K562 (cell line): ENCODE measurements at regions not wholly inside any gene's neighbourhood (a gene's known extent, or its start where the extent isn't known, plus 50 kb on each side); places are given as distances from the start of the nearest gene placed in this dataset.

Experiments
- ATAC-seq: fragments of 200-7000 bp; cut with Tn5 transposase; 3 replicates; pipeline ENCODE4 v1.9.1; 2020; ENCODE audit warnings: moderate library complexity
- BruUV-seq: library from RNA; stranded (reverse); fragments of 400-500 nt; replicated peaks from 2 replicates; lab custom pipeline; 2021; lab: Mats Ljungman, UMichigan
- CTCF ChIA-PET: fragments of 300-600 bp; formaldehyde crosslinking; extraction: SDS; loops from one replicate; lab custom pipeline; 2021; ENCODE audit warnings: low intra/inter-chr PET ratio; lab: Yijun Ruan, JAX
- POLR2A ChIA-PET: fragments of 300-600, 350-650 bp; sonication (Branson Sonifier 250); formaldehyde crosslinking; extraction: SDS; loops from one replicate; lab custom pipeline; 2021; ENCODE audit warnings: antibody characterized with exemption, inconsistent platforms; lab: Yijun Ruan, JAX
- DNase-seq, 4 experiments: peaks; one replicate each; pipeline versions ENCODE4 v3.0.0 to v3.0.0-alpha.2; 2011 to 2018; ENCODE audit warnings: low spot score in 3 of 4, mixed read lengths in 3 of 4; ENCODE audit errors: extremely low read depth in 1 of 4
- FAIRE-seq: peaks from 2 replicates; lab custom pipeline; 2011; peaks lifted over from hg19 to GRCh38; lab: Jason Lieb, UNC
- H2AFZ ChIP-seq: 2 replicates; pipeline ENCODE4 v1.6.0; 2011; ENCODE audit warnings: low read depth, low read length, control low read depth, inconsistent platforms
- H3K27ac ChIP-seq: fragments of 200-600 bp; 3 replicates; pipeline ENCODE4 v1.8.0; 2011; ENCODE audit warnings: low read depth, mild to moderate bottlenecking, control low read depth, inconsistent platforms, low read length, moderate library complexity, mixed read lengths; ENCODE audit errors: extremely low read depth
- H3K27me3 ChIP-seq, 2 experiments: fragments of 300-600 bp in 1 of 2; 2 replicates in 1 of 2; 3 replicates in 1 of 2; pipeline versions ENCODE4 v1.6.0 to v1.8.0; 2011; ENCODE audit warnings: inconsistent platforms in 2 of 2, low read length in 2 of 2, mild to moderate bottlenecking in 1 of 2, mixed read lengths in 1 of 2, moderate library complexity in 1 of 2; ENCODE audit not compliant: control insufficient read depth in 2 of 2, insufficient read depth in 2 of 2
- H3K36me3 ChIP-seq: fragments of 300-600 bp; 3 replicates; pipeline ENCODE4 v1.8.0; 2011; ENCODE audit warnings: mild to moderate bottlenecking, low read length, inconsistent platforms; ENCODE audit not compliant: control insufficient read depth, insufficient read depth
- H3K4me1 ChIP-seq, 2 experiments: fragments of 200-600 bp in 1 of 2; replicated peaks in 1 of 2; 2 replicates in 1 of 2; 3 replicates in 1 of 2; pipeline versions ENCODE4 v1.5.1 to v1.8.0; 2011; ENCODE audit warnings: inconsistent platforms in 2 of 2, low read length in 2 of 2, mild to moderate bottlenecking in 1 of 2, mixed read lengths in 1 of 2, moderate library complexity in 1 of 2; ENCODE audit not compliant: control insufficient read depth in 2 of 2, insufficient read depth in 2 of 2
- H3K4me2 ChIP-seq: 2 replicates; pipeline ENCODE4 v1.6.1; 2011; ENCODE audit warnings: low read length, control low read depth, inconsistent platforms, mixed read lengths; ENCODE audit not compliant: insufficient read depth
- H3K4me3 ChIP-seq: fragments of 200-600 bp; sonication (generic), shearing (Covaris generic); 2 replicates; pipeline ENCODE4 v1.5.1; 2016; ENCODE audit warnings: control low read depth, inconsistent platforms
- H3K79me2 ChIP-seq: fragments of 200-600 bp; 3 replicates; pipeline ENCODE4 v1.8.0; 2011; ENCODE audit warnings: low read length, inconsistent platforms; ENCODE audit not compliant: control insufficient read depth, insufficient read depth
- H3K9ac ChIP-seq, 2 experiments: 2 replicates each; pipeline versions ENCODE4 v1.6.0 to v1.6.1; 2011; ENCODE audit warnings: low read depth in 2 of 2, low read length in 2 of 2, control low read depth in 1 of 2, inconsistent platforms in 1 of 2, mild to moderate bottlenecking in 1 of 2, mixed read lengths in 1 of 2; ENCODE audit not compliant: insufficient read depth in 1 of 2
- H3K9me1 ChIP-seq: one replicate; pipeline ENCODE4 v1.6.0; 2011; ENCODE audit warnings: inconsistent platforms, mild to moderate bottlenecking, low read length, moderate library complexity; ENCODE audit not compliant: control insufficient read depth, insufficient read depth
- H3K9me3 ChIP-seq: replicated peaks from 2 replicates; pipeline ENCODE4 v1.5.1; 2011; ENCODE audit warnings: low read depth, low read length, inconsistent platforms; ENCODE audit not compliant: control insufficient read depth, insufficient read depth
- H4K20me1 ChIP-seq: replicated peaks from 2 replicates; pipeline ENCODE4 v1.6.1; 2011; ENCODE audit warnings: low read length, inconsistent platforms, mixed read lengths; ENCODE audit not compliant: control insufficient read depth, insufficient read depth
- DDX20 ChIP-seq: fragments of 450-650 bp; IDR thresholded peaks from 2 replicates; pipeline ENCODE4 v1.6.1; 2016; ENCODE audit warnings: missing genetic modification characterization, low read depth, mild to moderate bottlenecking, missing compliant biosample characterization, moderate library complexity
- DMBX1 ChIP-seq: fragments of 250-450 bp; sonication (Bioruptor Pico); IDR thresholded peaks from 2 replicates; pipeline ENCODE4 v1.8.0; 2022; ENCODE audit warnings: inconsistent platforms, mild to moderate bottlenecking, moderate library complexity, borderline replicate concordance
- HSF4 ChIP-seq: fragments of 250-450 bp; sonication (Bioruptor Pico); IDR thresholded peaks from 2 replicates; pipeline ENCODE4 v2.1.2; 2022; ENCODE audit warnings: mild to moderate bottlenecking, moderate library complexity, borderline replicate concordance
- MECOM ChIP-seq: fragments of 250-450 bp; sonication (Bioruptor Pico); IDR thresholded peaks from 2 replicates; pipeline ENCODE4 v1.8.0; 2022; ENCODE audit warnings: inconsistent platforms
- MEIS2 ChIP-seq: fragments of 450-650 bp; IDR thresholded peaks from 2 replicates; pipeline ENCODE4 v1.6.1; 2014; ENCODE audit warnings: mild to moderate bottlenecking; ENCODE audit not compliant: partially characterized antibody
- MYC ChIP-seq, 2 experiments: fragments of 250-450 bp in 1 of 2; sonication (Bioruptor Pico) in 1 of 2; IDR thresholded peaks; 2 replicates each; pipeline versions ENCODE4 v1.5.1 to v1.6.1; 2012 to 2021; ENCODE audit warnings: low read depth in 2 of 2, borderline replicate concordance in 1 of 2, improper control_type of control experiment in 1 of 2, low read length in 1 of 2, mild to moderate bottlenecking in 1 of 2, moderate library complexity in 1 of 2
- SMAD4 ChIP-seq: fragments of 250-450 bp; sonication (Bioruptor Pico); conservative IDR thresholded peaks from 2 replicates; pipeline ENCODE4 v1.8.0; 2021; ENCODE audit warnings: inconsistent platforms, mild to moderate bottlenecking, moderate library complexity
- TCF3 ChIP-seq: sonication (generic); formaldehyde crosslinking; IDR thresholded peaks from 2 replicates; pipeline ENCODE4 v1.4.0; 2020; ENCODE audit warnings: mild to moderate bottlenecking, missing genetic modification reagents
- TEAD4 ChIP-seq, 2 experiments: sonication (generic) in 1 of 2; formaldehyde crosslinking in 1 of 2; IDR thresholded peaks; 2 replicates each; pipeline versions ENCODE4 v1.6.1 to v1.8.0; 2012 to 2022; ENCODE audit warnings: borderline replicate concordance in 1 of 2, inconsistent platforms in 1 of 2, low read length in 1 of 2, mild to moderate bottlenecking in 1 of 2, missing genetic modification reagents in 1 of 2
- ZNF184 ChIP-seq: sonication (generic); formaldehyde crosslinking; IDR thresholded peaks from 2 replicates; pipeline ENCODE4 v1.5.0; 2020; ENCODE audit warnings: missing genetic modification reagents
- WGBS: fragments of 100-300 bp; shearing (Covaris generic); methylation state at CpG from one replicate; pipeline ENCODE4 v1.1.6; 2016; ENCODE audit warnings: low coverage, mixed read lengths; ENCODE audit not compliant: insufficient coverage; ENCODE audit errors: missing lambda C conversion rate; 5-methylcytosine and 5-hydroxymethylcytosine counted together
- in situ Hi-C: fragments of 300-500 bp; cut with MboI; formaldehyde crosslinking; loops from 4 replicates; pipeline ENCODE4 v1.15.0; 2018; ENCODE audit warnings: inconsistent platforms, mixed read lengths
- intact Hi-C: fragments of 100-400 bp; cut with micrococcal nuclease; formaldehyde crosslinking; loops from 2 replicates; pipeline ENCODE4 v1.14.2; 2022
- TF ChIP-seq, protein P1 (sequence below), 2 experiments: IDR thresholded peaks in 1 of 2; conservative IDR thresholded peaks in 1 of 2; 2 replicates each; pipeline ENCODE4 v1.6.1; 2016; ENCODE audit warnings: low read depth in 2 of 2, mild to moderate bottlenecking in 1 of 2, missing compliant biosample characterization in 1 of 2, missing genetic modification characterization in 1 of 2, moderate library complexity in 1 of 2
- TF ChIP-seq, protein P2 (sequence below): fragments of 250-450 bp; sonication (Bioruptor Pico); IDR thresholded peaks from 2 replicates; pipeline ENCODE4 v1.5.0; 2022; ENCODE audit warnings: mild to moderate bottlenecking
- TF ChIP-seq, protein P3 (sequence below): fragments of 450-650 bp; conservative IDR thresholded peaks from 2 replicates; pipeline ENCODE4 v1.6.1; 2016; ENCODE audit warnings: missing genetic modification characterization, low read depth, mild to moderate bottlenecking, missing compliant biosample characterization, moderate library complexity

DNA sequence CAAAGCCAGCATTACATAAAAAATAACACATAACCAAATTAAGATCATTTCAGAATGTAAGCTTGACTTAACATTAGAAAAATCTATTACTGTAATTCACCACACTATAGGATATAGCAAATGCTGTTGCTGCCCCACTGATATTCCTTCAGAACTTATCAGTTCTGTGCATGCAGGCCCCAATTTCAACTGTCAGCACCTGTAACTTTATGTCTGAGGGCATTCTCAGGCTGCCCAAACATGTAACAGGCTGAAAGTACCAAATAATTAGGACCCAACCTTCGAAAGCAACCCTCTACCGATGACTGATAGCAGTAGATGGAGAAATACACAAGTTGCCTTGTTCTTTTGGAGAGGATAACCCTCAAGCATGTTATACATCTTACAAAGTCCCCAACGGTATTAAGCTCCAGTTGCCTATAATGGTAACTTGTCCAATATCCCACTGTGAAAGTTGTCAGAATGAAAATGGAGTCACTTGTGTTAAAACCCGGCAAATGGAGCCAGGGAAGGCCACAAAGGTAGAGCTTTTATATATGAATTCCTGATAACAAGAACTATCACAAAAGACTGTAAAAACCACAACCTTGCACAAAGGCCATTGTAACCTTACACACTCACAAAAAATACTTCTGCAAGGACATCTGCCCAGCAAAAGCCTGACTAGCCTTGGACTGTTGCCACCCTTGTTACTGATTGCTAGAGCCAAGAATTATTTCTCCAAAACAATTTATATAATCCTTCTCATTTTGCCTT lies 66.9 kb upstream of the ZNF746 start:
- Histone ChIP-seq H3K4me2 (peak overlapping the region; percentile 28), H3K27ac (peak overlapping the region; percentile 31; the same call in 1 of the 3 replicates), H3K79me2 (peaks cover 23% of the 10 kb centered on the region), H2AFZ (no peak overlapping the region), H3K9ac (no peak overlapping the region), H3K9me3 (no peaks in the 10 kb centered on the region; the same call in 1 of the 2 replicates), H3K9me1 (no peaks in the 10 kb centered on the region), H3K27me3 (no peaks in the 10 kb centered on the region), H3K4me1 (peaks cover 3 to 11% of the 10 kb centered on the region in 2 experiments; a peak in 4 of 5 replicates), H3K4me3 (no peak overlapping the region), H4K20me1 (no peaks in the 10 kb centered on the region), H3K36me3 (peaks cover 62% of the 10 kb centered on the region)
- in situ Hi-C loops (no loop called here), intact Hi-C loops (no loop called here)
- peak; percentile 88 for ATAC-seq
- no TSS peak for BruUV-seq
- CTCF ChIA-PET: no interaction called here
- peak; percentile 55 for FAIRE-seq
- DNase-seq: peak in 2 of 4 experiments; percentile 49 to 53
- POLR2A ChIA-PET: interaction anchor here (0.7 to 1.0 kb wide), 3 partner anchors 8 to 154 kb away, joined by 3 read pairs; no protein-coding TSS in a partner anchor
- WGBS: 19% methylated on average over 4 of the region's 4 CpGs
- TF ChIP-seq, protein P1, sequence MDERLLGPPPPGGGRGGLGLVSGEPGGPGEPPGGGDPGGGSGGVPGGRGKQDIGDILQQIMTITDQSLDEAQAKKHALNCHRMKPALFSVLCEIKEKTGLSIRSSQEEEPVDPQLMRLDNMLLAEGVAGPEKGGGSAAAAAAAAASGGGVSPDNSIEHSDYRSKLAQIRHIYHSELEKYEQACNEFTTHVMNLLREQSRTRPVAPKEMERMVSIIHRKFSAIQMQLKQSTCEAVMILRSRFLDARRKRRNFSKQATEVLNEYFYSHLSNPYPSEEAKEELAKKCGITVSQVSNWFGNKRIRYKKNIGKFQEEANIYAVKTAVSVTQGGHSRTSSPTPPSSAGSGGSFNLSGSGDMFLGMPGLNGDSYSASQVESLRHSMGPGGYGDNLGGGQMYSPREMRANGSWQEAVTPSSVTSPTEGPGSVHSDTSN (CRISPR knock-in tag; IDR thresholded peaks at IDR 0.05; ENCODE audit: low read depth): no peak
- TF ChIP-seq, protein P1 (tag; conservative IDR thresholded peaks at IDR 0.05; ENCODE audit: low read depth): peak; percentile 69
- peak; percentile 89 for TF ChIP-seq DMBX1 (CRISPR knock-in tag)
- no peak for TF ChIP-seq ZNF184
- 0 out of 2 replicates have a peak, but pooled peaks have one; percentile 32 for TF ChIP-seq MECOM
- TF ChIP-seq, protein P2, sequence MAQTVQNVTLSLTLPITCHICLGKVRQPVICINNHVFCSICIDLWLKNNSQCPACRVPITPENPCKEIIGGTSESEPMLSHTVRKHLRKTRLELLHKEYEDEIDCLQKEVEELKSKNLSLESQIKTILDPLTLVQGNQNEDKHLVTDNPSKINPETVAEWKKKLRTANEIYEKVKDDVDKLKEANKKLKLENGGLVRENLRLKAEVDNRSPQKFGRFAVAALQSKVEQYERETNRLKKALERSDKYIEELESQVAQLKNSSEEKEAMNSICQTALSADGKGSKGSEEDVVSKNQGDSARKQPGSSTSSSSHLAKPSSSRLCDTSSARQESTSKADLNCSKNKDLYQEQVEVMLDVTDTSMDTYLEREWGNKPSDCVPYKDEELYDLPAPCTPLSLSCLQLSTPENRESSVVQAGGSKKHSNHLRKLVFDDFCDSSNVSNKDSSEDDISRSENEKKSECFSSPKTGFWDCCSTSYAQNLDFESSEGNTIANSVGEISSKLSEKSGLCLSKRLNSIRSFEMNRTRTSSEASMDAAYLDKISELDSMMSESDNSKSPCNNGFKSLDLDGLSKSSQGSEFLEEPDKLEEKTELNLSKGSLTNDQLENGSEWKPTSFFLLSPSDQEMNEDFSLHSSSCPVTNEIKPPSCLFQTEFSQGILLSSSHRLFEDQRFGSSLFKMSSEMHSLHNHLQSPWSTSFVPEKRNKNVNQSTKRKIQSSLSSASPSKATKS (CRISPR knock-in tag): no peak
- TF ChIP-seq TEAD4 (IDR thresholded peaks at IDR 0.05; ENCODE audit: low read length): peak; percentile 55; the same call in 1 of the 2 replicates
- TF ChIP-seq TEAD4 (CRISPR knock-in tag; IDR thresholded peaks at IDR 0.05; ENCODE audit: borderline replicate concordance): no peak
- TF ChIP-seq HSF4 (CRISPR knock-in tag): peak; percentile 22; the same call in 1 of the 2 replicates
- TF ChIP-seq, protein P3, sequence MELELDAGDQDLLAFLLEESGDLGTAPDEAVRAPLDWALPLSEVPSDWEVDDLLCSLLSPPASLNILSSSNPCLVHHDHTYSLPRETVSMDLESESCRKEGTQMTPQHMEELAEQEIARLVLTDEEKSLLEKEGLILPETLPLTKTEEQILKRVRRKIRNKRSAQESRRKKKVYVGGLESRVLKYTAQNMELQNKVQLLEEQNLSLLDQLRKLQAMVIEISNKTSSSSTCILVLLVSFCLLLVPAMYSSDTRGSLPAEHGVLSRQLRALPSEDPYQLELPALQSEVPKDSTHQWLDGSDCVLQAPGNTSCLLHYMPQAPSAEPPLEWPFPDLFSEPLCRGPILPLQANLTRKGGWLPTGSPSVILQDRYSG (tag): peak; percentile 93
- no peak for TF ChIP-seq DDX20
- TF ChIP-seq MEIS2: peak; percentile 82
- TF ChIP-seq TCF3 (CRISPR knock-in tag): peak; percentile 79
- TF ChIP-seq MYC (IDR thresholded peaks at IDR 0.05; ENCODE audit: low read depth, low read length): no peak
- no peak for TF ChIP-seq MYC (CRISPR knock-in tag; IDR thresholded peaks at IDR 0.05; ENCODE audit: borderline replicate concordance, low read depth)
- peak; percentile 89 for TF ChIP-seq SMAD4 (CRISPR knock-in tag)
